Testis (tissue), 2 donors: ENCODE measurements at regions not wholly inside any gene's neighbourhood (a gene's known extent, or its start where the extent isn't known, plus 50 kb on each side); places are given as distances from the start of the nearest gene placed in this dataset.
"Not testable (repeated sequence)": the region's sequence is repeated elsewhere in the genome, so short reads cannot be mapped to it uniquely, and the experiment has no call there.

ENCODE experiments used
- DNase-seq: peaks from one replicate; pipeline ENCODE4 v3.0.0-alpha.2; 2019
- H3K27ac ChIP-seq, 2 donors: fragments of 200-600 bp; sonication (generic); one replicate each; pipeline ENCODE4 v1.5.1; 2019
- H3K27me3 ChIP-seq: fragments of 200-600 bp; sonication (generic); one replicate; pipeline ENCODE4 v1.5.1; 2019
- H3K36me3 ChIP-seq: fragments of 200-600 bp; sonication (generic); one replicate; pipeline ENCODE4 v1.5.1; 2017; ENCODE audit warnings: low read depth; ENCODE audit errors: missing control alignments
- H3K4me1 ChIP-seq: fragments of 200-600 bp; sonication (generic); one replicate; pipeline ENCODE4 v1.5.1; 2019
- H3K4me3 ChIP-seq, 2 donors: fragments of 200-600 bp; sonication (generic); one replicate each; pipeline ENCODE4 v1.5.1; 2017 to 2019
- H3K9me3 ChIP-seq: fragments of 200-600 bp; sonication (generic); one replicate; pipeline ENCODE4 v1.5.1; 2017
- POLR2A ChIP-seq: fragments of 450-650 bp; IDR thresholded peaks from one replicate; pipeline ENCODE4 v1.6.1; 2017; ENCODE audit warnings: antibody characterized with exemption, mild to moderate bottlenecking, moderate library complexity
- WGBS, 2 donors: methylation state at CpG; one replicate each; pipeline ENCODE4 v1.1.5; 2018; 5-methylcytosine and 5-hydroxymethylcytosine counted together
- intact Hi-C: fragments of 100-400 bp; cut with DNase I; formaldehyde crosslinking; loops from one replicate; pipeline ENCODE4 v1.15.1; 2023; ENCODE audit warnings: low total_unique reads
- TF ChIP-seq, protein P1 (sequence below), 3 experiments: fragments of 450-650 bp in 2 of 3; fragments of 200-600 bp in 1 of 3; sonication (generic) in 1 of 3; IDR thresholded peaks; one replicate each; pipeline ENCODE4 v1.5.1; 2016 to 2019; ENCODE audit warnings: antibody characterized with exemption in 3 of 3, mild to moderate bottlenecking in 2 of 3, moderate library complexity in 1 of 3

DNA sequence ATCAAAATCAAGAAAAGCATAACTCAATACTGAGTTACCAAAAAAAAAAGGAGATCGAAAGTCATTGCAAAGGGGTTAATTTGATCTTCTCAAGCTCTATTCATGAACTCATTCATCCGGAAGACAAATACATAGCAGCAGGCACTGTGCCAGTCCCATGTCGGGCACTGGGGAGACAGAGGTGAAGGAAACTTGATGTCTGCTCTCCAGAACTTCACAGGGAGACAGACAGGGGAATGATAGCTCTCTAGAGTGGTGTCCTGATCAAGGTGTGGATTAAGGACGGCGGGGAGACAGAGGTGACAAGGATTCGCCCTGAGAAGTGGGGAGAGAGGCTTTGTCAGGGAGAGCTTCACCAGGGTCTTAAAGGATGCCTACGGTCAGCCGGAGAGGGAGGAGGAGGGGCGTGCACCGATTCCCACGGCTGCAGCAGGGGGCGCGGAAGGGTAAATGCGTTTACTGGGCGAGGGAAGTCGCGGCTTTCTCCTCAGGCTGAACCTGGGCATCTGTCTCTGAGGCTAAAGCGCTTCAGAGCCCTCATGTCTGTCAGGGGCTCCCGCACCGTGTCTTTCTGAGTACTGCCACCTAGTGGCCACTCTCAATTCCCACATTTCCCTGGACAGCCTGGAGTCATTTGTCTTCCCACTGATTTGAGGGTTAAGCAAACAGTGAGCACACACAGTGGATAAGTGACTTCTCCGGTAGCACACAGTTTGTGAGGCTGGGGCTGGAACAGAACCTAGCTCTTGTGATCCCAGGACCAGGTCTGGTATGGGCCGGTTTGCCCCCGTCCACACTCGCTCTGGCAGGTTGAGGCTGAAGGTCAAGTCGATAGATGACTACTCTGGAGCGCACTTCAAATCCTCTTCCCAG is 152.8 kb downstream of the TENT5C start:
- H3K4me3 ChIP-seq, result peak overlapping the region; percentile 50 to 57
- no peaks in the 10 kb centered on the region for H3K36me3 ChIP-seq
- DNase-seq, result peak; percentile 89
- peaks cover 3% of the 10 kb centered on the region for H3K4me1 ChIP-seq
- no peaks in the 10 kb centered on the region for H3K27me3 ChIP-seq
- intact Hi-C loops, result loop anchor here (10.0 kb wide), 1 partner anchor 224 kb away; no protein-coding TSS in a partner anchor
- no peaks in the 10 kb centered on the region for H3K9me3 ChIP-seq
- no peak for TF ChIP-seq POLR2A
- TF ChIP-seq, protein P1, sequence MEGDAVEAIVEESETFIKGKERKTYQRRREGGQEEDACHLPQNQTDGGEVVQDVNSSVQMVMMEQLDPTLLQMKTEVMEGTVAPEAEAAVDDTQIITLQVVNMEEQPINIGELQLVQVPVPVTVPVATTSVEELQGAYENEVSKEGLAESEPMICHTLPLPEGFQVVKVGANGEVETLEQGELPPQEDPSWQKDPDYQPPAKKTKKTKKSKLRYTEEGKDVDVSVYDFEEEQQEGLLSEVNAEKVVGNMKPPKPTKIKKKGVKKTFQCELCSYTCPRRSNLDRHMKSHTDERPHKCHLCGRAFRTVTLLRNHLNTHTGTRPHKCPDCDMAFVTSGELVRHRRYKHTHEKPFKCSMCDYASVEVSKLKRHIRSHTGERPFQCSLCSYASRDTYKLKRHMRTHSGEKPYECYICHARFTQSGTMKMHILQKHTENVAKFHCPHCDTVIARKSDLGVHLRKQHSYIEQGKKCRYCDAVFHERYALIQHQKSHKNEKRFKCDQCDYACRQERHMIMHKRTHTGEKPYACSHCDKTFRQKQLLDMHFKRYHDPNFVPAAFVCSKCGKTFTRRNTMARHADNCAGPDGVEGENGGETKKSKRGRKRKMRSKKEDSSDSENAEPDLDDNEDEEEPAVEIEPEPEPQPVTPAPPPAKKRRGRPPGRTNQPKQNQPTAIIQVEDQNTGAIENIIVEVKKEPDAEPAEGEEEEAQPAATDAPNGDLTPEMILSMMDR (IDR thresholded peaks at IDR 0.05), result peak; percentile 78 to 95 (median 81)
- 10 to 11% methylated on average over 20 to 26 of the region's 26 CpGs for WGBS, 2 donors
- H3K27ac ChIP-seq, result no peak overlapping the region

DNA sequence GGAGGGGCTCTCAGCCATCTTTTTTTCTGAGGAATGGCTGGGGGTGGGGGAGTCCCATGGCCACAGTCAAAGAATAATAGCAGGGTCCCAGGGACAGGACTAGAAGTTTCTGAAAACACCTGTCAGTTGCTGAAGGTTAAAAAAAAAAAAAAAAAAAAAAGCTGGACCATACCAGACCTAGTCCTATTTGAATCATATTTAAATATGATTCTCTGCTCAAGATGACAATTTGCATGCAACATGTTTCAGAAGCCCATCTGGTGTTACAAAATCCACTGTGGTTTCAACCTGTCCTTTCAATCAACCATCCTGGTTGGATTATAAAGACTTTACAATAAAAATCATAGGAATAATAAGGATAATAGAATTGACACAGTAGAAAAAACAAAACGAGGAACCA is 153.7 kb downstream of the TENT5C start:
- no peak overlapping the region for H3K27ac ChIP-seq
- TF ChIP-seq, protein P1 (IDR thresholded peaks at IDR 0.05), result no peak

DNA sequence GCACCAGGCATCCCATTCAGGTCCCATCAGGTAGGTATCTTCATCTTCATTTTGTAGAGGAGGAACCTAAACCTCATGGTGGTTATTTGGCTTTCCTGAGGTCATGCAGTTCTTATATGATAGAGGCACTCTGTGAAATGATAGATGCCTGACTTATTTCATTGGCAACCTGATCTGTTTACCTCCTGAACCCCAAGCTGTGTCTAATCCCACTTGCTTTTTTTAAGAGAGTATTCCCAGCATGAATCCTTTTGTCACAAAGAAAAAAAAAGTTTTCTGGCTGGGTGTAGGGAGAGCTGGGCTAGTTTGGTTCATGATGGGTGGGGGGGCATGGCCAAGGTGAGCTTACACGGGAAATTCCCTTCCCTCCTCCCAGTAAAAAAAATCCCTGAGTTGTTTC is 154.2 kb downstream of the TENT5C start:
- H3K9me3 ChIP-seq, result no peaks in the 10 kb centered on the region
- WGBS, 2 donors, result 58 to 68% methylated on average over 1 of the region's 1 CpG
- no peak for DNase-seq
- TF ChIP-seq, protein P1 (IDR thresholded peaks at IDR 0.05), result no peak
- no peak for TF ChIP-seq POLR2A
- no peaks in the 10 kb centered on the region for H3K27me3 ChIP-seq
- no peak overlapping the region for H3K27ac ChIP-seq
- H3K4me1 ChIP-seq, result peaks cover 3% of the 10 kb centered on the region
- intact Hi-C loops, result no loop called here
- no peaks in the 10 kb centered on the region for H3K36me3 ChIP-seq
- H3K4me3 ChIP-seq, result no peak overlapping the region

More for the DNA sequence above, 153.7 kb downstream of the TENT5C start:
- H3K4me1 ChIP-seq, result peaks cover 3% of the 10 kb centered on the region
- DNase-seq, result no peak
- H3K4me3 ChIP-seq, result no peak overlapping the region
- intact Hi-C loops, result loop anchor here (10.0 kb wide), 1 partner anchor 225 kb away; no protein-coding TSS in a partner anchor
- H3K9me3 ChIP-seq, result no peaks in the 10 kb centered on the region
- no peaks in the 10 kb centered on the region for H3K27me3 ChIP-seq
- WGBS, 2 donors, result 55 to 74% methylated on average over 1 of the region's 1 CpG
- H3K36me3 ChIP-seq, result no peaks in the 10 kb centered on the region

DNA sequence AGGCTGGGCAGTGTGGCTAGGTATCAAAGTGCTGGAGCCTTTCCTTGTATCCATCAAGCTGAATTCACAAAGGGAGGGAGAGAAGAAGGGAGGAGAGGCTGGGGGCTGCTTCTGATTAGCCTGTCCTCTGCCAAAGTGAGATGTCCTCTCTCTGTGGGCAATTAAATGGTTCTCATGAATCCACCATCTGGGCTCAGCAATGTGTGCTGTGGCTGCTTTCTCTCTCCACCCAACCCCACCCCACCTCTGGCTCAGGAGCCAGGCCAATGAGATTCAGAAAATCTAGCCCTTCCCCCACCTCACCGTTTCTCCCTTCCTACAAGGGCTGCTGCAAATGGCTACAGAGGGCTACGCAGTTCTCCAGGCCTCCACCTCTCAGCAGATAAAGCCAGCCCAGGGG is 154.6 kb downstream of the TENT5C start:
- WGBS, 2 donors, result 56 to 67% methylated on average over 2 of the region's 2 CpGs
- no peak for TF ChIP-seq POLR2A
- TF ChIP-seq, protein P1 (IDR thresholded peaks at IDR 0.05), result no peak

DNA sequence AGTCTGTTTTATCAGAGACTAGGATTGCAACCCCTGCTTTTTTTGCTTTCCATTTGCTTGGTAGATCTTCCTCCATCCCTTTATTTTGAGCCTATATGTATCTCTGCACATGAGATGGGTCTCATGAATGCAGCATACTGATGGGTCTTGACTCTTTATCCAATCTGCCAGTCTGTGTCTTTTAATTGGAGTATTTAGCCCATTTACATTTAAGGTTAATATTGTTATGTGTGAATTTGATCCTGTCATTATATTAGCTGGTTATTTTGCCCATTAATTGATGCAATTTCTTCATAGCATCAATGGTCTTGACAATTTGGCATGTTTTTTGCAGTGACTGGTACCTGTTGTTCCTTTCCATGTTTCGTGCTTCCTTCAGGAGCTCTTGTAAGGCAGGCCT is 161.7 kb downstream of the GDAP2 start:
- H3K9me3 ChIP-seq, H3K4me1 ChIP-seq, H3K27ac ChIP-seq, DNase-seq, H3K4me3 ChIP-seq, H3K27me3 ChIP-seq, intact Hi-C loops, H3K36me3 ChIP-seq: not testable (repeated sequence)
- 82 to 88% methylated on average over 1 of the region's 1 CpG for WGBS, 2 donors

More for the DNA sequence above, 154.6 kb downstream of the TENT5C start:
- Histone ChIP-seq H3K27me3 (no peaks in the 10 kb centered on the region), H3K9me3 (no peaks in the 10 kb centered on the region), H3K4me1 (peaks cover 3% of the 10 kb centered on the region), H3K36me3 (no peaks in the 10 kb centered on the region), H3K4me3 (no peak overlapping the region), H3K27ac (no peak overlapping the region)
- intact Hi-C loops, result no loop called here
- DNase-seq, result no peak
